NT2/D1 (cell line): ENCODE measurements at regions not wholly inside any gene's neighbourhood (a gene's known extent, or its start where the extent isn't known, plus 50 kb on each side); places are given as distances from the start of the nearest gene placed in this dataset.
"Not testable (repeated sequence)": the region's sequence is repeated elsewhere in the genome, so short reads cannot be mapped to it uniquely, and the experiment has no call there.

Source experiments
- YY1 ChIP-seq: IDR thresholded peaks from 2 replicates; pipeline ENCODE4 v1.6.1; 2011; ENCODE audit not compliant: insufficient read length, insufficient read depth
- ZNF274 ChIP-seq: IDR thresholded peaks from 2 replicates; pipeline ENCODE4 v1.6.1; 2011; ENCODE audit warnings: mild to moderate bottlenecking, low read depth, low read length

DNA sequence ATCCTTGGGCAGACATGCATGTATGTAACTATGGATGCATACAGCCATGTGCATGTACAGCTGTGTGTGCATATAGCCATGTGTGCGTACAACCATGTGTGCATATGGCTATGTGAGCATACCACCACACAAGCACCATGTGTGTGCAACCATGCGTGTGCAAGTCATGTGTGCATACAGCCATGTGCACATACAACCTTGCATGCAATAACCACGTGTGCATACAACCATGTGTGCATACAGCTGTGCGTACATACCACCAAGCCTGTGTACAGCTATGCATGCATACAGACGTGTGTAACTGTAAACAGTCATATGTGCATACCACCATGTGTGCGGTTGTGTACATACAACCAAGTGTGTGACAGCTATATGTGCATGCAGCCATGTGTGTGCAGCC lies 186.4 kb downstream of the LAT start:
- TF ChIP-seq ZNF274, YY1: not testable (repeated sequence)
